SK-N-SH (cell line): ENCODE measurements at regions not wholly inside any gene's neighbourhood (a gene's known extent, or its start where the extent isn't known, plus 50 kb on each side); places are given as distances from the start of the nearest gene placed in this dataset.
"Not testable (repeated sequence)": the region's sequence is repeated elsewhere in the genome, so short reads cannot be mapped to it uniquely, and the experiment has no call there.

Experiments used
- CTCF ChIA-PET: fragments of 300-600, 350-600 bp; formaldehyde crosslinking; extraction: SDS; loops from one replicate; lab custom pipeline; 2021; lab: Yijun Ruan, JAX
- POLR2A ChIA-PET: fragments of 350-600 bp; sonication (Branson Sonifier 250); formaldehyde crosslinking; extraction: SDS; loops from one replicate; lab custom pipeline; 2020; ENCODE audit warnings: antibody characterized with exemption, inconsistent platforms; lab: Yijun Ruan, JAX
- DNase-seq: peaks from one replicate; pipeline ENCODE4 v3.0.0; 2012
- H2AFZ ChIP-seq: fragments of 200-600 bp; sonication (generic); 2 replicates; pipeline ENCODE4 v1.8.1; 2016; ENCODE audit warnings: antibody characterized with exemption, mild to moderate bottlenecking, low read depth
- H3F3A ChIP-seq: fragments of 200-600 bp; sonication (generic); replicated peaks from 2 replicates; pipeline ENCODE3; 2016; ENCODE audit warnings: antibody characterized with exemption, mild to moderate bottlenecking; ENCODE audit not compliant: insufficient read depth
- H3K27ac ChIP-seq, 2 experiments: fragments of 200-500 bp in 1 of 2; fragments of 200-600 bp in 1 of 2; sonication (Bioruptor generic) in 1 of 2; sonication (generic), shearing (Covaris generic) in 1 of 2; 2 replicates each; pipeline versions ENCODE4 v1.5.1 to v1.6.1; 2014 to 2016; ENCODE audit warnings: low read depth in 2 of 2, inconsistent platforms in 1 of 2, low read length in 1 of 2, mild to moderate bottlenecking in 1 of 2, mixed read lengths in 1 of 2
- H3K27me3 ChIP-seq: fragments of 200-600 bp; sonication (generic), shearing (Covaris generic); 2 replicates; pipeline ENCODE4 v1.6.1; 2016; ENCODE audit warnings: mixed run types; ENCODE audit not compliant: insufficient read depth
- H3K36me3 ChIP-seq, 2 experiments: fragments of 200-500 bp in 1 of 2; fragments of 200-600 bp in 1 of 2; sonication (Bioruptor generic) in 1 of 2; sonication (generic) in 1 of 2; replicated peaks in 1 of 2; 2 replicates each; pipeline versions ENCODE3 to v1.5.1; 2014 to 2016; ENCODE audit warnings: low read length in 1 of 2, mild to moderate bottlenecking in 1 of 2; ENCODE audit not compliant: insufficient read depth in 2 of 2, control insufficient read depth in 1 of 2
- H3K4me1 ChIP-seq, 2 experiments: fragments of 200-500 bp in 1 of 2; fragments of 200-600 bp in 1 of 2; sonication (Bioruptor generic) in 1 of 2; sonication (generic), shearing (Covaris generic) in 1 of 2; 2 replicates each; pipeline versions ENCODE4 v1.5.1 to v1.6.1; 2014 to 2016; ENCODE audit warnings: low read depth in 1 of 2, low read length in 1 of 2, mixed run types in 1 of 2; ENCODE audit not compliant: insufficient read depth in 2 of 2, control insufficient read depth in 1 of 2
- H3K4me2 ChIP-seq: fragments of 200-600 bp; sonication (generic), shearing (Covaris generic); 2 replicates; pipeline ENCODE4 v1.6.1; 2017; ENCODE audit warnings: mixed run types
- H3K4me3 ChIP-seq, 2 experiments: fragments of 200-500 bp in 1 of 2; fragments of 200-600 bp in 1 of 2; sonication (Bioruptor generic) in 1 of 2; sonication (generic), shearing (Covaris generic) in 1 of 2; 2 replicates each; pipeline versions ENCODE4 v1.5.1 to v1.8.1; 2014 to 2016; ENCODE audit warnings: low read depth in 2 of 2, inconsistent platforms in 1 of 2, low read length in 1 of 2, mild to moderate bottlenecking in 1 of 2, mixed read lengths in 1 of 2, moderate library complexity in 1 of 2
- H3K79me2 ChIP-seq: fragments of 200-600 bp; sonication (generic); 2 replicates; pipeline ENCODE4 v1.8.1; 2017; ENCODE audit warnings: mild to moderate bottlenecking; ENCODE audit not compliant: insufficient read depth
- H3K9ac ChIP-seq: fragments of 200-600 bp; sonication (generic); 2 replicates; pipeline ENCODE4 v1.6.1; 2017; ENCODE audit warnings: mixed run types
- H3K9me2 ChIP-seq: fragments of 200-600 bp; sonication (generic); 2 replicates; pipeline ENCODE4 v1.6.1; 2017; ENCODE audit warnings: mixed run types
- H3K9me3 ChIP-seq: fragments of 200-600 bp; sonication (generic); 2 replicates; pipeline ENCODE4 v1.6.1; 2017; ENCODE audit warnings: mixed run types, mild to moderate bottlenecking, moderate library complexity
- H4K20me1 ChIP-seq: fragments of 200-600 bp; sonication (generic); 2 replicates; pipeline ENCODE4 v1.6.1; 2017; ENCODE audit warnings: mild to moderate bottlenecking, mixed run types; ENCODE audit not compliant: insufficient read depth
- CHD2 ChIP-seq: fragments of 150-350 bp; IDR thresholded peaks from 2 replicates; pipeline ENCODE4 v1.6.1; 2018; ENCODE audit warnings: low read length; ENCODE audit not compliant: partially characterized antibody
- ELF1 ChIP-seq: IDR thresholded peaks from 2 replicates; pipeline ENCODE4 v1.4.0; 2012
- FOSL2 ChIP-seq: IDR thresholded peaks from 2 replicates; pipeline ENCODE4 v1.4.0; 2012; ENCODE audit warnings: low read depth, mild to moderate bottlenecking, moderate library complexity, borderline replicate concordance
- FOXM1 ChIP-seq: IDR thresholded peaks from 2 replicates; pipeline ENCODE4 v1.4.0; 2012; ENCODE audit warnings: low read depth, mild to moderate bottlenecking
- GABPA ChIP-seq: IDR thresholded peaks from 2 replicates; pipeline ENCODE4 v1.4.0; 2012; ENCODE audit warnings: low read depth, mild to moderate bottlenecking
- GATA2 ChIP-seq: sonication (generic); formaldehyde crosslinking; IDR thresholded peaks from 2 replicates; pipeline ENCODE4 v1.5.0; 2020; ENCODE audit warnings: mild to moderate bottlenecking, missing genetic modification reagents
- JUND ChIP-seq: IDR thresholded peaks from 2 replicates; pipeline ENCODE4 v1.4.0; 2012
- MEF2A ChIP-seq: IDR thresholded peaks from 2 replicates; pipeline ENCODE4 v1.4.0; 2012; ENCODE audit warnings: low read depth, borderline replicate concordance
- NFIC ChIP-seq: IDR thresholded peaks from 2 replicates; pipeline ENCODE4 v1.4.0; 2012; ENCODE audit warnings: borderline replicate concordance
- PBX3 ChIP-seq: IDR thresholded peaks from 2 replicates; pipeline ENCODE4; 2012
- POLR2AphosphoS5 ChIP-seq: IDR thresholded peaks from 2 replicates; pipeline ENCODE4 v1.6.1; 2012; ENCODE audit warnings: low read depth, low read length
- RFX5 ChIP-seq: IDR thresholded peaks from 2 replicates; pipeline ENCODE4 v1.6.1; 2012; ENCODE audit warnings: mild to moderate bottlenecking, improper control_type of control experiment, low read length
- RXRA ChIP-seq: IDR thresholded peaks from 2 replicates; pipeline ENCODE4 v1.4.0; 2012; ENCODE audit warnings: low read depth, mild to moderate bottlenecking, borderline replicate concordance
- SIN3A ChIP-seq: IDR thresholded peaks from 2 replicates; pipeline ENCODE4 v1.6.1; 2012; ENCODE audit warnings: low read depth, mild to moderate bottlenecking, low read length, moderate library complexity, borderline replicate concordance
- SMC3 ChIP-seq: IDR thresholded peaks from 2 replicates; pipeline ENCODE4 v1.6.1; 2012; ENCODE audit warnings: low read depth, low read length, improper control_type of control experiment
- TAF1 ChIP-seq: IDR thresholded peaks from 2 replicates; pipeline ENCODE4 v1.6.1; 2012; ENCODE audit warnings: low read depth, mild to moderate bottlenecking, low read length, moderate library complexity, borderline replicate concordance
- TCF12 ChIP-seq: IDR thresholded peaks from 2 replicates; pipeline ENCODE4 v1.4.0; 2012
- TEAD4 ChIP-seq: IDR thresholded peaks from 2 replicates; pipeline ENCODE4 v1.4.0; 2012; ENCODE audit warnings: mild to moderate bottlenecking, borderline replicate concordance; ENCODE audit not compliant: insufficient read depth
- USF2 ChIP-seq: fragments of 150-350 bp; IDR thresholded peaks from 2 replicates; pipeline ENCODE4 v1.6.1; 2017; ENCODE audit warnings: antibody characterized with exemption, low read length, low read depth, borderline replicate concordance
- YY1 ChIP-seq: IDR thresholded peaks from 2 replicates; pipeline ENCODE4 v1.4.0; 2012; ENCODE audit warnings: low read depth, mild to moderate bottlenecking
- WGBS: methylation state at CpG from one replicate; pipeline ENCODE4 v1.1.6; 2017; ENCODE audit warnings: low lambda C conversion rate; 5-methylcytosine and 5-hydroxymethylcytosine counted together
- TF ChIP-seq, protein P1 (sequence below): IDR thresholded peaks from 2 replicates; pipeline ENCODE4 v1.4.0; 2012; ENCODE audit warnings: low read depth

- WGBS, result 52% methylated on average over 7 of the region's 7 CpGs
- ChIA-PET POLR2A (no interaction called here), CTCF (interaction anchor here (1.0 kb wide), 2 partner anchors 8 to 65 kb away, joined by 3 to 4 read pairs; no protein-coding TSS in a partner anchor)
- peaks cover 47% of the 10 kb centered on the region for H3K27me3 ChIP-seq
- no peaks in the 10 kb centered on the region for H3K9me2 ChIP-seq
- no peaks in the 10 kb centered on the region for H4K20me1 ChIP-seq
- no peak overlapping the region for H3K4me2 ChIP-seq
- no peaks in the 10 kb centered on the region for H3K36me3 ChIP-seq
- H3K9ac ChIP-seq, result no peak overlapping the region
- no peak overlapping the region for H3K27ac ChIP-seq
- no peak overlapping the region for H2AFZ ChIP-seq
- no peaks in the 10 kb centered on the region for H3K79me2 ChIP-seq
- no peak for DNase-seq
- peaks cover 0 to 10% of the 10 kb centered on the region in 2 experiments; a peak in 1 of 4 replicates for H3K4me1 ChIP-seq
- TF ChIP-seq SIN3A (no peak), FOXM1 (no peak), MEF2A (no peak), YY1 (no peak), GABPA (no peak), SMC3 (no peak), USF2 (no peak), TCF12 (no peak), ELF1 (no peak), POLR2AphosphoS5 (no peak)
- no peaks in the 10 kb centered on the region for H3F3A ChIP-seq
- H3K9me3 ChIP-seq, result no peaks in the 10 kb centered on the region
- H3K4me3 ChIP-seq, result no peak overlapping the region
Measured at GRCh38 chr1:22210636-22211035, 67.7 kb upstream of the WNT4 start.

GRCh38 chr1:22211459-22211858 lies 68.6 kb upstream of the WNT4 start:
- H3K4me3 ChIP-seq, H3K9me3 ChIP-seq, H3K79me2 ChIP-seq, H2AFZ ChIP-seq, H3K9ac ChIP-seq, H3K27ac ChIP-seq, POLR2A ChIA-PET, H3K36me3 ChIP-seq, H3K4me2 ChIP-seq, DNase-seq, H3K9me2 ChIP-seq, H3F3A ChIP-seq, H4K20me1 ChIP-seq: not testable (repeated sequence)
- CTCF ChIA-PET, result interaction anchor here (0.8 to 1.0 kb wide), 2 partner anchors 8 to 80 kb away, joined by 3 read pairs; no protein-coding TSS in a partner anchor
- Histone ChIP-seq H3K27me3 (peaks cover 47% of the 10 kb centered on the region), H3K4me1 (peaks cover 0 to 10% of the 10 kb centered on the region in 2 experiments; a peak in 1 of 4 replicates)
- 53% methylated on average over 6 of the region's 6 CpGs for WGBS

DNA sequence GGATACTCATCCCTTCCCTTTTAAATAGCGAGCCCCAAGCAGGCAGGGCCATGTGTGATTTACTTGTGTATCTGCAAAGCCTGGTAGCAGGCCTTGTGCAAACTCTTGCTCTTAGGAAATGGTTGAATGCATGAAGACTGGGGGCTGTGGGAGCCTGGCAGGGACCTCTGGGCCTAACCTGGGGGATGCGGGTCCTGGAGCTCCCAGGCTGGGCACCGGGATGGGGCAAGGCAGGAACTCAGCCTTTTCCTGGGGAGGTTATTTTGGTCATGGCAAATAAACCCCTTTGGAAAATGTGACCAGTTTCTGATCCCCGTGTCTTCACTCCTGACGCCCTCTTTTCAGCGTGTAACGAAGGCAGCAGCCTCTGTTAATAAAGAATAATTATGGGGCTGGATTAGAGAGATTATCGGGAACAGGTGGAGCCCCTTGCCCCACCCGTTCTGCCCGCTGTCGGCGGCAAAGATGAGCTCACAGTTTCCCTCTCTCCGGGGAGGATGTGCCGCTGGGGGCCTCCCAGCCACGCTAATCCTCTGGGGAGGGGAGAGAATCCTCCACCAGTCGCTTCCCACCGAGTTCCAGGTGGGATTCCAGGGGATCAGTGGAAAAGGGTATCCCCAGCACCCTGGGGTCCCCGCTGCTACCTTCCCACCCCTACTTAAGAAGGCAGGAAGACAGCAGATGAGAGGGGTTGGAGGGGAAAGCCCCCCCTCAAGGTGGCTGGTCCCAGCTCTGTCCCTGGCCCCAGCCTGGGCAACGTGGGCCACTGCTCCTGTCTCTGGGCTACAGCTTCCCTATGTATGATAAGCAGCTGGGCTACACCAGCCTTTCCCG lies 69.7 kb upstream of the WNT4 start:
- no peak overlapping the region for H2AFZ ChIP-seq
- peaks cover 47% of the 10 kb centered on the region for H3K27me3 ChIP-seq
- H3F3A ChIP-seq, result no peaks in the 10 kb centered on the region
- no peak overlapping the region for H3K4me2 ChIP-seq
- no peaks in the 10 kb centered on the region for H3K9me2 ChIP-seq
- H3K4me3 ChIP-seq, result no peak overlapping the region
- WGBS, result 61% methylated on average over 18 of the region's 20 CpGs
- no peaks in the 10 kb centered on the region for H3K9me3 ChIP-seq
- DNase-seq, result no peak
- POLR2A ChIA-PET, result no interaction called here
- H3K79me2 ChIP-seq, result no peaks in the 10 kb centered on the region
- CTCF ChIA-PET, result interaction anchor here (1.4 kb wide), 1 partner anchor 62 kb away, joined by 3 read pairs; no protein-coding TSS in a partner anchor
- no peak overlapping the region for H3K27ac ChIP-seq
- H3K4me1 ChIP-seq, result peaks cover 0 to 9% of the 10 kb centered on the region in 2 experiments; a peak in 1 of 4 replicates
- no peak for TF ChIP-seq RFX5
- no peak for TF ChIP-seq RXRA
- TF ChIP-seq CHD2, result no peak
- TF ChIP-seq TCF12, result no peak
- TF ChIP-seq ELF1, result no peak
- TF ChIP-seq, protein P1, sequence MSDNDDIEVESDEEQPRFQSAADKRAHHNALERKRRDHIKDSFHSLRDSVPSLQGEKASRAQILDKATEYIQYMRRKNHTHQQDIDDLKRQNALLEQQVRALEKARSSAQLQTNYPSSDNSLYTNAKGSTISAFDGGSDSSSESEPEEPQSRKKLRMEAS, result no peak
- no peak for TF ChIP-seq SIN3A
- TF ChIP-seq GATA2 (CRISPR knock-in tag), result no peak
- no peak for TF ChIP-seq TAF1
- no peak for TF ChIP-seq GABPA
- TF ChIP-seq NFIC, result no peak
- TF ChIP-seq FOSL2, result no peak
- TF ChIP-seq MEF2A, result no peak
- no peak for TF ChIP-seq FOXM1
- TF ChIP-seq TEAD4, result no peak
- no peak for TF ChIP-seq PBX3
- TF ChIP-seq JUND, result no peak
- TF ChIP-seq SMC3, result no peak
- H4K20me1 ChIP-seq, result no peaks in the 10 kb centered on the region
- H3K9ac ChIP-seq, result no peak overlapping the region
- no peaks in the 10 kb centered on the region for H3K36me3 ChIP-seq
